ENCODE measurements at regions not wholly inside any gene's neighbourhood (a gene's known extent, or its start where the extent isn't known, plus 50 kb on each side); places are given as distances from the start of the nearest gene placed in this dataset.

GRCh38 chr5:133698646-133699526, 86.5 kb upstream of the FSTL4 start:
- no peaks in the 10 kb centered on the region for H3K9me3 ChIP-seq (ENCODE audit: low read depth)
- TF ChIP-seq CTCF (IDR thresholded peaks at IDR 0.05; ENCODE audit: low read depth, low read length), result no peak
- DNase-seq (ENCODE audit: low read depth in 1 of 2, low spot score in 1 of 2), result no peak
- H3K27me3 ChIP-seq, result no peaks in the 10 kb centered on the region
- H3K4me1 ChIP-seq (ENCODE audit: low read depth), result no peaks in the 10 kb centered on the region
- no peak overlapping the region for H3K4me3 ChIP-seq
- H3K27ac ChIP-seq, result no peak overlapping the region
- H3K36me3 ChIP-seq, result no peaks in the 10 kb centered on the region

GRCh38 chr5:133698259-133698554, 85.9 kb upstream of the FSTL4 start:
- no peaks in the 10 kb centered on the region for H3K27me3 ChIP-seq
- no peaks in the 10 kb centered on the region for H3K9me3 ChIP-seq (ENCODE audit: low read depth)
- no peaks in the 10 kb centered on the region for H3K36me3 ChIP-seq
- DNase-seq (ENCODE audit: low read depth in 1 of 2, low spot score in 1 of 2), result no peak
- no peak overlapping the region for H3K4me3 ChIP-seq
- H3K27ac ChIP-seq, result no peak overlapping the region
- TF ChIP-seq CTCF (IDR thresholded peaks at IDR 0.05; ENCODE audit: low read depth, low read length), result no peak
- H3K4me1 ChIP-seq (ENCODE audit: low read depth), result no peaks in the 10 kb centered on the region

GRCh38 chr5:133697536-133698258, 85.4 kb upstream of the FSTL4 start:
- TF ChIP-seq CTCF (IDR thresholded peaks at IDR 0.05; ENCODE audit: low read depth, low read length), result no peak
- Histone ChIP-seq H3K9me3 (ENCODE audit: low read depth) (no peaks in the 10 kb centered on the region), H3K4me1 (ENCODE audit: low read depth) (no peaks in the 10 kb centered on the region), H3K36me3 (no peaks in the 10 kb centered on the region), H3K4me3 (no peak overlapping the region), H3K27me3 (no peaks in the 10 kb centered on the region), H3K27ac (no peak overlapping the region)
- no peak for DNase-seq (ENCODE audit: low read depth in 1 of 2, low spot score in 1 of 2)

- H3K4me1 ChIP-seq (ENCODE audit: low read depth), result no peaks in the 10 kb centered on the region
- H3K27ac ChIP-seq, result no peak overlapping the region
- peaks cover 4% of the 10 kb centered on the region for H3K27me3 ChIP-seq
- no peak overlapping the region for H3K4me3 ChIP-seq
- no peak for TF ChIP-seq CTCF (IDR thresholded peaks at IDR 0.05; ENCODE audit: low read depth, low read length)
- H3K36me3 ChIP-seq, result no peaks in the 10 kb centered on the region
- H3K9me3 ChIP-seq (ENCODE audit: low read depth), result no peaks in the 10 kb centered on the region
- no peak for DNase-seq (ENCODE audit: low read depth in 1 of 2, low spot score in 1 of 2)
Observed at GRCh38 chr5:133696782-133697507, 84.6 kb upstream of the FSTL4 start.

- no peak overlapping the region for H3K4me3 ChIP-seq
- no peak for DNase-seq (ENCODE audit: low read depth in 1 of 2, low spot score in 1 of 2)
- H3K27me3 ChIP-seq, result peaks cover 8% of the 10 kb centered on the region
- H3K9me3 ChIP-seq (ENCODE audit: low read depth), result no peaks in the 10 kb centered on the region
- no peaks in the 10 kb centered on the region for H3K4me1 ChIP-seq (ENCODE audit: low read depth)
- H3K27ac ChIP-seq, result no peak overlapping the region
- TF ChIP-seq CTCF (IDR thresholded peaks at IDR 0.05; ENCODE audit: low read depth, low read length), result no peak
- no peaks in the 10 kb centered on the region for H3K36me3 ChIP-seq
Observed at GRCh38 chr5:133696006-133696584, 83.8 kb upstream of the FSTL4 start.
